Cardiac muscle cell (in vitro differentiated cells and primary cell): ENCODE measurements at regions not wholly inside any gene's neighbourhood (a gene's known extent, or its start where the extent isn't known, plus 50 kb on each side); places are given as distances from the start of the nearest gene placed in this dataset.

Experiments used
- DNase-seq, 2 donors: peaks; one replicate each; pipeline versions ENCODE4 v3.0.0 to v3.0.0-alpha.2; 2010 to 2017; ENCODE audit warnings: low read depth in 1 of 2, low spot score in 1 of 2
- H3K27ac ChIP-seq: fragments of 200-600 bp; sonication (generic); 2 replicates; pipeline ENCODE4 v1.5.1; 2016
- H3K27me3 ChIP-seq: fragments of 200-600 bp; sonication (generic); 2 replicates; pipeline ENCODE4 v1.6.0; 2016; ENCODE audit warnings: control low read depth
- H3K36me3 ChIP-seq: fragments of 200-600 bp; sonication (generic); 2 replicates; pipeline ENCODE4 v1.5.1; 2016; ENCODE audit warnings: control low read depth
- H3K4me1 ChIP-seq: fragments of 200-600 bp; sonication (generic); 2 replicates; pipeline ENCODE4 v1.8.1; 2017; ENCODE audit warnings: low read depth, mild to moderate bottlenecking, mixed run types
- H3K4me3 ChIP-seq: fragments of 200-600 bp; sonication (generic); 2 replicates; pipeline ENCODE4 v1.5.1; 2016; ENCODE audit warnings: mild to moderate bottlenecking
- H3K9me3 ChIP-seq: fragments of 200-600 bp; sonication (generic); 2 replicates; pipeline ENCODE4 v1.5.1; 2017; ENCODE audit warnings: low read depth, mild to moderate bottlenecking, control low read depth
- CTCF ChIP-seq: IDR thresholded peaks from 2 replicates; pipeline ENCODE4 v1.5.1; 2012; ENCODE audit warnings: low read depth, mild to moderate bottlenecking, low read length

GRCh38 chr5:88490874-88491273 is 222.2 kb upstream of the TMEM161B start:
- DNase-seq = no peak
- Histone ChIP-seq H3K27ac (no peak overlapping the region), H3K4me3 (no peak overlapping the region), H3K4me1 (no peaks in the 10 kb centered on the region), H3K27me3 (no peaks in the 10 kb centered on the region), H3K36me3 (no peaks in the 10 kb centered on the region), H3K9me3 (no peaks in the 10 kb centered on the region)
- no peak for TF ChIP-seq CTCF

- H3K27me3 ChIP-seq = no peaks in the 10 kb centered on the region
Observed at GRCh38 chr5:88489364-88489763, 220.7 kb upstream of the TMEM161B start.

GRCh38 chr5:88488561-88488960 is 219.9 kb upstream of the TMEM161B start:
- TF ChIP-seq CTCF = no peak
- H3K9me3 ChIP-seq = no peaks in the 10 kb centered on the region
- no peaks in the 10 kb centered on the region for H3K36me3 ChIP-seq
- no peak for DNase-seq
- no peaks in the 10 kb centered on the region for H3K27me3 ChIP-seq
- H3K4me3 ChIP-seq = no peak overlapping the region
- no peak overlapping the region for H3K27ac ChIP-seq
- no peaks in the 10 kb centered on the region for H3K4me1 ChIP-seq

More at GRCh38 chr5:88489364-88489763, 220.7 kb upstream of the TMEM161B start:
- no peaks in the 10 kb centered on the region for H3K9me3 ChIP-seq
- H3K36me3 ChIP-seq = no peaks in the 10 kb centered on the region
- no peaks in the 10 kb centered on the region for H3K4me1 ChIP-seq
- no peak overlapping the region for H3K27ac ChIP-seq
- DNase-seq = no peak
- H3K4me3 ChIP-seq = no peak overlapping the region
- no peak for TF ChIP-seq CTCF

GRCh38 chr5:88488130-88488529 is 219.5 kb upstream of the TMEM161B start:
- no peaks in the 10 kb centered on the region for H3K9me3 ChIP-seq
- TF ChIP-seq CTCF = no peak
- H3K36me3 ChIP-seq = no peaks in the 10 kb centered on the region
- H3K27ac ChIP-seq = no peak overlapping the region
- DNase-seq = no peak
- no peak overlapping the region for H3K4me3 ChIP-seq
- H3K4me1 ChIP-seq = no peaks in the 10 kb centered on the region
- H3K27me3 ChIP-seq = no peaks in the 10 kb centered on the region

- Histone ChIP-seq H3K4me1 (no peaks in the 10 kb centered on the region), H3K4me3 (no peak overlapping the region), H3K27ac (no peak overlapping the region), H3K36me3 (no peaks in the 10 kb centered on the region), H3K9me3 (no peaks in the 10 kb centered on the region), H3K27me3 (no peaks in the 10 kb centered on the region)
- no peak for DNase-seq
- no peak for TF ChIP-seq CTCF
Observed at GRCh38 chr5:88487066-88487465, 218.4 kb upstream of the TMEM161B start.

- H3K27me3 ChIP-seq = no peaks in the 10 kb centered on the region
- no peak overlapping the region for H3K4me3 ChIP-seq
- no peaks in the 10 kb centered on the region for H3K4me1 ChIP-seq
- H3K36me3 ChIP-seq = no peaks in the 10 kb centered on the region
- no peak for TF ChIP-seq CTCF
- H3K9me3 ChIP-seq = no peaks in the 10 kb centered on the region
- no peak for DNase-seq
- no peak overlapping the region for H3K27ac ChIP-seq
Observed at GRCh38 chr5:88486431-88486830, 217.8 kb upstream of the TMEM161B start.
